ENCODE measurements at regions not wholly inside any gene's neighbourhood (a gene's known extent, or its start where the extent isn't known, plus 50 kb on each side); places are given as distances from the start of the nearest gene placed in this dataset.

DNA sequence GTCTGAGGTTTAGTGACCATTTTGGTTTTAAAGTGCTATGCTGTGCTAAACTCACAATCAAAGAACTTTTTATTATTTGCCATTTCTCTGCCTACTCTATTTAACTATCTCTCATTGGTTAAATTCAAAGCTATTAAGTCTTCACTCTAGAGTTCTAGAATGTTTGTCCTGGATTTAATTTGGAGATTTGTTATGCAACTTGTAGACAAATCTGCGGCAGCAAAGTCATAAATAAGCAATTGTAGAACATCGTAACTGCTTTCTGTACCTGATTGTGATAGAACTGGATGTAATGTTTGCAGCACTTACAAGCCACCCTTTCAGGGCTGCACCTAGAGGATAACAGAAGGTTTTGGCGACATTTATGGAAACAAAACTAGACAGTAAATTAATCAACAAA, 566.5 kb upstream of the ADGRL2 start:
- no peak for TF ChIP-seq CTCF (IDR thresholded peaks at IDR 0.05; ENCODE audit: borderline replicate concordance, control extremely low read depth, extremely low read depth, insufficient read depth, missing control alignments)
- no peak for DNase-seq (ENCODE audit: low spot score)
- in situ Hi-C loops (cut with MboI; ENCODE audit: low sequenced_read_pairs, unreplicated experiment) = no loop called here

GRCh38 chr1:81233591-81233990, 567.1 kb upstream of the ADGRL2 start:
- no peak for DNase-seq (ENCODE audit: low spot score)
- in situ Hi-C loops (cut with MboI; ENCODE audit: low sequenced_read_pairs, unreplicated experiment) = no loop called here
- no peak for TF ChIP-seq CTCF (IDR thresholded peaks at IDR 0.05; ENCODE audit: borderline replicate concordance, control extremely low read depth, extremely low read depth, insufficient read depth, missing control alignments)

- no peak for DNase-seq (ENCODE audit: low spot score)
- in situ Hi-C loops (cut with MboI; ENCODE audit: low sequenced_read_pairs, unreplicated experiment) = no loop called here
- no peak for TF ChIP-seq CTCF (IDR thresholded peaks at IDR 0.05; ENCODE audit: borderline replicate concordance, control extremely low read depth, extremely low read depth, insufficient read depth, missing control alignments)
Observed at GRCh38 chr1:81232420-81232819, 568.3 kb upstream of the ADGRL2 start.

DNA sequence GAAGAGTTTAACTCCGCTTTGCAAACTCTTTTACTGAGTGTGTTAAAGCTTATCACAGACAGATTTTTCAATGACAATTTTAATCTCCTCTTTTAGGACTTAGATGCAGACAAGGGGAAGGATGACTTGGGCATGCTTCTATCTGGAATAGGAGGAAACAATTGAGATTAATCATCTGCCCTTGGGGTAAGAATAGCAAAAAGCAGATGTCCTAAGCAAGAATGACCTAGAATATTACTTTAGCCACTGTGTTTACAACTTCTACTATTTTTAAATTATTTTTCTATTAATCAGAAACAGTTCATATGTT, 569.0 kb upstream of the ADGRL2 start:
- in situ Hi-C loops (cut with MboI; ENCODE audit: low sequenced_read_pairs, unreplicated experiment) = no loop called here
- no peak for TF ChIP-seq CTCF (IDR thresholded peaks at IDR 0.05; ENCODE audit: borderline replicate concordance, control extremely low read depth, extremely low read depth, insufficient read depth, missing control alignments)
- no peak for DNase-seq (ENCODE audit: low spot score)

- DNase-seq (ENCODE audit: low spot score) = no peak
- no peak for TF ChIP-seq CTCF (IDR thresholded peaks at IDR 0.05; ENCODE audit: borderline replicate concordance, control extremely low read depth, extremely low read depth, insufficient read depth, missing control alignments)
- in situ Hi-C loops (cut with MboI; ENCODE audit: low sequenced_read_pairs, unreplicated experiment) = no loop called here
Observed at GRCh38 chr1:81230983-81231728, 569.6 kb upstream of the ADGRL2 start.

GRCh38 chr1:81228926-81229325, 571.8 kb upstream of the ADGRL2 start:
- no peak for DNase-seq (ENCODE audit: low spot score)
- TF ChIP-seq CTCF (IDR thresholded peaks at IDR 0.05; ENCODE audit: borderline replicate concordance, control extremely low read depth, extremely low read depth, insufficient read depth, missing control alignments) = no peak
- in situ Hi-C loops (cut with MboI; ENCODE audit: low sequenced_read_pairs, unreplicated experiment) = no loop called here

- no peak for TF ChIP-seq CTCF (IDR thresholded peaks at IDR 0.05; ENCODE audit: borderline replicate concordance, control extremely low read depth, extremely low read depth, insufficient read depth, missing control alignments)
- no peak for DNase-seq (ENCODE audit: low spot score)
Observed at GRCh38 chr1:81226603-81226928, 574.2 kb upstream of the ADGRL2 start.

More at GRCh38 chr1:81226603-81226928, 574.2 kb upstream of the ADGRL2 start:
- in situ Hi-C loops (cut with MboI; ENCODE audit: low sequenced_read_pairs, unreplicated experiment) = no loop called here
